ENCODE measurements at regions not wholly inside any gene's neighbourhood (a gene's known extent, or its start where the extent isn't known, plus 50 kb on each side); places are given as distances from the start of the nearest gene placed in this dataset.
"Not testable (repeated sequence)": the region's sequence is repeated elsewhere in the genome, so short reads cannot be mapped to it uniquely, and the experiment has no call there.

GRCh38 chr4:38386654-38387188 lies 277.3 kb upstream of the KLF3 start:
- no peak for DNase-seq

- DNase-seq, result no peak
Observed at GRCh38 chr4:38387348-38387747, 276.7 kb upstream of the KLF3 start.

- DNase-seq, result no peak
Observed at GRCh38 chr4:38387819-38388218, 276.2 kb upstream of the KLF3 start.

GRCh38 chr4:38388907-38389306 lies 275.1 kb upstream of the KLF3 start:
- DNase-seq, result not testable (repeated sequence)

GRCh38 chr4:38390969-38391545 lies 272.9 kb upstream of the KLF3 start:
- DNase-seq, result no peak

- DNase-seq, result no peak
Observed at GRCh38 chr4:38392223-38392855, 271.7 kb upstream of the KLF3 start.

- DNase-seq, result no peak
Observed at GRCh38 chr4:38396091-38396490, 267.9 kb upstream of the KLF3 start.

- no peak for DNase-seq
Observed at GRCh38 chr4:38396845-38397547, 267.0 kb upstream of the KLF3 start.

GRCh38 chr4:38400946-38401345 lies 263.1 kb upstream of the KLF3 start:
- DNase-seq, result no peak

GRCh38 chr4:38406243-38406642 lies 257.8 kb upstream of the KLF3 start:
- no peak for DNase-seq

GRCh38 chr4:38409852-38410251 lies 254.1 kb upstream of the KLF3 start:
- DNase-seq, result no peak

- DNase-seq, result no peak
Observed at GRCh38 chr4:38411092-38411491, 252.9 kb upstream of the KLF3 start.

GRCh38 chr4:38411981-38412536 lies 251.9 kb upstream of the KLF3 start:
- no peak for DNase-seq

- no peak for DNase-seq
Observed at GRCh38 chr4:38413524-38414341, 250.3 kb upstream of the KLF3 start.

GRCh38 chr4:38414410-38414809 lies 249.6 kb upstream of the KLF3 start:
- no peak for DNase-seq

GRCh38 chr4:38415682-38416081 lies 248.3 kb upstream of the KLF3 start:
- DNase-seq, result no peak

- no peak for DNase-seq
Observed at GRCh38 chr4:38416450-38417014, 247.5 kb upstream of the KLF3 start.

- not testable (repeated sequence) for DNase-seq
Observed at GRCh38 chr4:38420254-38420653, 243.7 kb upstream of the KLF3 start.

GRCh38 chr4:38422850-38423249 lies 241.1 kb upstream of the KLF3 start:
- no peak for DNase-seq

GRCh38 chr4:38424151-38424871 lies 239.7 kb upstream of the KLF3 start:
- no peak for DNase-seq

- no peak for DNase-seq
Observed at GRCh38 chr4:38426532-38426931, 237.5 kb upstream of the KLF3 start.

- no peak for DNase-seq
Observed at GRCh38 chr4:38430841-38431240, 233.2 kb upstream of the KLF3 start.

Data from NCI-H82 (cell line).